Ramos (cell line): ENCODE measurements at regions not wholly inside any gene's neighbourhood (a gene's known extent, or its start where the extent isn't known, plus 50 kb on each side); places are given as distances from the start of the nearest gene placed in this dataset.

Experiments
- in situ Hi-C: fragments of 300-500 bp; cut with MboI; formaldehyde crosslinking; loops from one replicate; pipeline ENCODE4 v1.14.3; 2022; ENCODE audit warnings: low sequenced_read_pairs; ENCODE audit not compliant: unreplicated experiment

DNA sequence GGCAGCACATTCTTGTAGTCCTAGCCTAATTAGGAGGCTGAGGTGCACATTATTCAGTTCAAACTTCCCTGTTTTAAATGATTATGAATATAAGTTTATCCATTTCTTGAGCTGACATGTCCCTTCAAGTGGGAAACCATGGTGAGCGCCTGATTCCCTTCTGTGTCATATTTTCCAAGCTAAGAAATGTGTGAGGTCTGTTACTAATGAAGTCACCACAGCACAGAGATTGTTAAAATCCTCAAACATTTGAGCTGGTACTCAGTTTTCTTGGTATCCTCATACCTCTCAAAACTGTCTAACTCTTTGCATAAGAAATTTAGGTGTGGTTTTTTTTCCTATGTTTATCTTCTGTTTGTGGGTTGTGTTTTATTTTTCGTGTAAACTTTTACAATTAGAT, 926.8 kb downstream of the GATA3 start:
- in situ Hi-C loops, result no loop called here

- in situ Hi-C loops, result no loop called here
These were observed 931.2 kb downstream of the GATA3 start for GRCh38 chr10:8985651-8986050.

DNA sequence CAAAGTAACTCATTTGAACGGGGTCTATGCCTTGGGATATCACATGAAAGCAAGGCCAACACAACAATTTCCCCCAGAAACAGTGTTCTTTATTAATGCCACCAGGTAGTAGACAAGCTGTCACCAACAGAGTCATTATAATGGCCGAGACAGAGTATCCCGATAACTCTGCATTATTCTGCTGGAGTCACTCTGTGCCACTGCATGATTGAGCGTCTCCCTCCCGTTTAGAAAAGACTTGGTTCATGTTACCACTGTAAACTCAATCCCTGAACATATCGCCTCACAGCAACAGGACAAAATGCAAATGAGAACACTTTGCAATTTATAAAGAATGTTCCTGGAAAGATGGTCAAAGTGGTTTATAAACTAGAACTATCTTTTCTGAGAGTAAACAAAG, 932.5 kb downstream of the GATA3 start:
- in situ Hi-C loops, result no loop called here

DNA sequence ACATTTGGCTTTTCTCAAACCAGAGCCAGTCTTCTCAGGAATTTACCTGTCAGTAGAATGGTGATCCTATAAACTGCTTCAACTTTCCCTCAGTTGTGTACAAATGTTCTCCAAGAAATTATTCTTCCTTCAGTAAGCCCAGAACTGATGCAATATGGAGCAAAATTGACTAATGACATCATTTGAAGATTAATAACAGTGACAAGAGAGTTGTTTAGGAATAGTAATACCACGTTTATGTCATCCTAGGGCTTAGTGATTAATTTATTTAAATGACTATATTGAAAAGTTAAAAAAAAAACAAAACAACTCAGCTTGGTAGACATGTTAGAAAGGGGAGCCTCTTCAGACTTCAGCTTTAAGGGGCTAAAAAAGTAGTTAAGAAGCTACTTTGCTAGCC, 933.2 kb downstream of the GATA3 start:
- in situ Hi-C loops, result no loop called here

DNA sequence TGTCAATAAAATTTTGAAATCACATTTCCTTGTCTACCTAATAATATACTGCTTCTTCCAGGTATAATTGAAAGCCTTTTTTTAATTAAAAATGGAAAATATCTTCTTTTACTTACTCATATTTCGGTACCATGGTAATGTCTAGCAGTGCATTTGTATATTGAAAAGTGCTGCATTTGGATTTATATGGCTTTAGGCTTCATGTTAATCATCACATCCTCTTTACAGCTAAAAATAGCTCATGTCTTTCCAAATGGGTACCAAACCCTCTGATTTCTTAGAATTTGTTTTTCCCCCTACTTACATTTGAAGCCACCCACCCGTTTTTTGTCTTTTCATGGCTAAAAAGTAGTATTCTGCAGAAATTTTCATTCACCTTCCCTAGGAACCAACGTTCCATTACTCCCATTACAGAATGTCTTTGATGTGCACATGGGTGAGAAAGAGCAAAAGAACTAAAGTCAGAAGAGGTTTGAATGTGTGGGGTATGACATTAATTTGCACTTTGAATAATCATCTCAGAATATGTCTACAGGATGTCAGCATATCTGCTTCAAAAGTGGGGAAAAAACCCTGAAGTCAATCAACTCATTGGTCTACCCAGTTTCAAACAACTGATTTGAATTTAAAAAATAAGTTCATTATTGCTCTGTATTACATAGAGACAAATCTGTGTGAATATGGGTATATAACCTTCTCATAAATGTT, 935.9 kb downstream of the GATA3 start:
- in situ Hi-C loops, result no loop called here

GRCh38 chr10:8992009-8992408, 937.5 kb downstream of the GATA3 start:
- in situ Hi-C loops, result no loop called here

- in situ Hi-C loops, result no loop called here
These were observed 939.4 kb downstream of the GATA3 start for GRCh38 chr10:8993864-8994263.

GRCh38 chr10:8998751-8999150, 944.3 kb downstream of the GATA3 start:
- in situ Hi-C loops, result no loop called here

DNA sequence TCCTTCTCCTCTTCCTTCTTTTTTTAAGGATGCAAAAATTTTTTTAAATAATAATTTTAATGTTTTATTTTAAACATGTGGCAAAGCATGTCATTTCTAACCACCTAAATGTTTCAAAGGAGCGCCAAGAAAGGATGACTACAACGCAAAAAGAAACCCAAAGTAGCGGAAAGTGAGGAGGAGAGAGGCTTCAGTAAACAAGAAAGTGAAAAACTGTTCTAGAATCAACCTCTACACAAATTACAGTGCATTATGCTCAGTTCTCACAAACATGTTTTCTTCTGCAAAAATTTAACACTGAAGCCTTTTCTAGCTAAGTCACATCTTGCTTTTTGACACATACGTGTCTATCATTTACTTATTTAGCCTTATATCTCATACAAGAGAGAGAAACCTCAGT, 948.6 kb downstream of the GATA3 start:
- in situ Hi-C loops, result no loop called here

DNA sequence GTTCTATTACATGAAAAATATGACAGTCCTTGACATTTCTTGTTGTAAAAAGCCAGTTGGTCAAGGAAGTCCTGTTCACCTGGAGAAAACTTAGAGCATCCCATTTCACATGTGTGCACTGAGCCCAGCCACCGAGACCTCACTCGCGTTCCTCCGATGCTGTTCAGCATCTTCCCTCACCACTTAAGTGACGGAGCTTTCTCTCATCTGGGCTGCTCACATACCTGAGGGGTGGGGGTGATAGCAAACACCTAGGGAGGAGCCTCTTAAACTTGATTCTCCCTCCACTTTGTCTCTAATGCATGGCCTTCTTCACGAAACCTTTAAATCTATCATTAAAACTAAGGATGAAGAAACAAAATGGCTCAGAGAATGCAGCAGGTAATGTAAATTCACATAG, 950.2 kb downstream of the GATA3 start:
- in situ Hi-C loops, result no loop called here

GRCh38 chr10:9009505-9009904, 955.0 kb downstream of the GATA3 start:
- in situ Hi-C loops, result no loop called here

GRCh38 chr10:9010093-9010492, 955.6 kb downstream of the GATA3 start:
- in situ Hi-C loops, result no loop called here

DNA sequence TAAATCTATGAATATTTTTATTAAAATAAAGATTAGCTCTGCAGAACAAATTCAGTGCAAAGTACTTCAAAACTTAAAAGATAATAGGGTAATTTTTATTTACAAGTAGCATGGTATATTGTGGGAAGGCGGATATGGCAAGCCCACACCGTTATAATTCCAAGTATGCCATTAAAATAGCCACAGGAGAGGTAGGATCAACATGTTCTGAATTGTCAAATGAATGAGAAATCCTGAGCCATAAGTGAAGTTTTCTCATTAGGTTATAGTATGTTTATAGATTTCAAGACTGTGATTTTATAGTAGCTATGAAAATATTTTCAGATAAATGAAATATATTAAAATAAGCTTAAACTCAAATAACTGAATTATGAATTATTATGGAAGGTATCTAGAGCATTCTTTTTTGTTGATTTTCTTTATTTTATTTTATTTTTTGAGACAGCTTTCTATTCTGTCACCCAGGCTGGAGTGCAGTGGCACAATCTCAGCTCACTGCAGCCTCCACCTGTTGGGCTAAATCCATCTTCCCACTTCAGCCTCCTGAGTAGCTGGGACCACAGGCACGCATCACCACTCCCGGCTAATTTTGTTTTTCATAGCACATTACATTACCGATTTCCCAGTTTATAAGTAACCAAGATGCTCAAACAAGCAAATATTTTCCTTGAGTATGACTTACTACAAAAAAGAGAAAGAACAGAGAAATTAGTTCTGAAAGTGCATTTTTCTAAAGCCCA, 956.6 kb downstream of the GATA3 start:
- in situ Hi-C loops, result no loop called here

GRCh38 chr10:9012312-9012711, 957.8 kb downstream of the GATA3 start:
- in situ Hi-C loops, result no loop called here

GRCh38 chr10:9015005-9015404, 960.5 kb downstream of the GATA3 start:
- in situ Hi-C loops, result no loop called here

- in situ Hi-C loops, result no loop called here
These were observed 961.0 kb downstream of the GATA3 start for GRCh38 chr10:9015447-9015846.

DNA sequence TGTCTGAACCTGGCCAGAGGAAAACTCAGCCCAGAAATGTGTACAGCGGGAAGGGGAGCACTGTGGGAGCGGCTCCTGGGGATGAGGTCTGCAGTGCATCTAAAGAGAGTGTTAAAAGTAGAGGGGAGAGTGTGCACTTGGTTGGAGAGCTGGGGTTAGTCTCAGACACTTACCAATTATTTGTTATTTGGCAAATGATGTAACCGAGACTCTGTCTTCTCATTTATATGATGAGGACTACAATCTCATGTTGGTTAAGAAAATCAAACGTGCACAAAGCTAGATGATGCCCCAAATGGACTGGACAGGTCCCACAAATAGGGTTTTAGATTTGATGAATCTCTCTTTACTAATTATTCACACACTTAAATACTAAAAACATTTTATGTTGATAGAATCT, 962.4 kb downstream of the GATA3 start:
- in situ Hi-C loops, result no loop called here

DNA sequence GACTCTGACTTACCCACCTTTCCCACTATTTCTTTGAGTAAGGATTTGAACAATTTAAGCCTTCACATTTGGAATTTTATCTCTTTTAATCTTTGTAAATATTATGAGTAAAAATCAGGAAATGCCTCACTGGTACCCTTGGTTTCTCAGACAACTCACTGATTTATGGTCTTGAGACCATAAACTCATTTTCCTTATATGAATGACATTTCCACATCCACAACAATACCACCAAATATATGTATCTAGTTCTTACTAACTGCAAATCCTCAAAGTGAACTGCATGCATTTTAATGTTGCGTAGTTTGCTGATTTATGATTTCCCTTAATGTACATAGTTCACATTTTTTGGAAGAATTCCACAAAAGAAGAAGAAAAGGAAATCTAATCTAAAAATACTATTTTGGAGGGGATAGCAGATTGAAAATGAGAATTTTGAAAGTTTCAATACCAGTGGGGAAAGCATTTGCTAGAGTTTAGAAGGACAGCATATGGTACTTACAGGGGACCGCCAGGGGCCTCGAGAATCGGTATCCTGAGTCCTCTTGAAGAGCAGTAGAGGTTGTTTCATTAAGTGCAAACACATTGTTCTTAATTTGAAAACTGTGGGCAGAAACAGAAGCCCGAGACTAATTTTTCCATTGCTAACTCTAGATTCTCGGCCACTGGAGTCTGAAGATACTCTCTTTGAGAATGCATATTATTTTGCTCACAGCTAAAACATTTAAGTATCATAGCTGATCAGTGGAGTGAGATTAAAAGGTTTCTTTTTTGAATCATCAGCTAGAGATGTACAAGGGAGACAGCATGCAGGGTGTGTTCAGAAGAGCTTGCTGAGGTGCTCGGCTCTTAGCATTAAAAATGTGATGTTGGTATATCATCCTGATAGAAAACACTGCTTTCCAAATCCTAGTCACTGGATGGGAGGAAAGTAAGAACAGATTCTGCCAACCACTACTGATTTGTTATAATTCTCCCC, 964.0 kb downstream of the GATA3 start:
- in situ Hi-C loops, result no loop called here

DNA sequence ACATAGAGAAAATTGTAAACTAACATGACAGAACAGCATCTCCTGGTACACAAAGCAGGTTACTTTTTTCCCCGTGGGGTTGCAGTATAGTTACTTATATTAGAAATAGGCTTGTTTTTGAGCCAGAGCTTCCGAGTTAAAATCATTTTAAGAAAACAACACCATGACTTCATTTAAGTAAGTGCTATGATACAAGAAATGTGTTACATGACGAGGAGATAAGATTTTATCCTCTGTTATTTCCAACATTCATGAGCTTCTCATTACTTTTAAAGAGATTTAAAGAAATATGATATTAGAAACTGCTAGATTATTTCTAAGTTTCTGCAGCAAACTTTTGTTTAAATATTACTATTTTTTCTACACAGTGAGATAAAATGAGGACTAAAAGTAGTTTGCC, 968.7 kb downstream of the GATA3 start:
- in situ Hi-C loops, result no loop called here

GRCh38 chr10:9024210-9024609, 969.7 kb downstream of the GATA3 start:
- in situ Hi-C loops, result no loop called here

- in situ Hi-C loops, result no loop called here
These were observed 973.7 kb downstream of the GATA3 start for GRCh38 chr10:9028231-9028630.
